Mesenchymal stem cell (in vitro differentiated cells and primary cell): ENCODE measurements at regions not wholly inside any gene's neighbourhood (a gene's known extent, or its start where the extent isn't known, plus 50 kb on each side); places are given as distances from the start of the nearest gene placed in this dataset.

Experiments used
- DNase-seq: peaks from one replicate; pipeline ENCODE4 v3.0.0-alpha.2; 2013
- H2AFZ ChIP-seq: one replicate; pipeline ENCODE4 v1.6.1; 2013; ENCODE audit warnings: low read depth, mild to moderate bottlenecking, control low read depth, inconsistent platforms, low read length, moderate library complexity
- H2AK5ac ChIP-seq: 2 replicates; pipeline ENCODE4 v1.6.1; 2013; ENCODE audit warnings: low read length, moderate library complexity, mild to moderate bottlenecking, inconsistent platforms; ENCODE audit not compliant: severe bottlenecking
- H2BK120ac ChIP-seq: one replicate; pipeline ENCODE4 v1.6.1; 2013; ENCODE audit warnings: low read depth, mild to moderate bottlenecking, inconsistent platforms, low read length, moderate library complexity
- H2BK12ac ChIP-seq, 2 experiments: one replicate each; pipeline ENCODE4 v1.6.1; 2013; ENCODE audit warnings: inconsistent platforms in 2 of 2, low read length in 2 of 2, mild to moderate bottlenecking in 2 of 2, moderate library complexity in 2 of 2, control low read depth in 1 of 2
- H2BK15ac ChIP-seq: one replicate; pipeline ENCODE4 v1.6.1; 2013; ENCODE audit warnings: mild to moderate bottlenecking, low read depth, inconsistent platforms; ENCODE audit not compliant: poor library complexity, severe bottlenecking
- H2BK5ac ChIP-seq: 2 replicates; pipeline ENCODE4 v1.6.1; 2013; ENCODE audit warnings: low read depth, mild to moderate bottlenecking, low read length, control low read depth, inconsistent platforms; ENCODE audit not compliant: poor library complexity, severe bottlenecking
- H3K14ac ChIP-seq, 2 experiments: one replicate each; pipeline ENCODE4 v1.6.1; 2013; ENCODE audit warnings: inconsistent platforms in 2 of 2, low read length in 2 of 2, control low read depth in 1 of 2, mild to moderate bottlenecking in 1 of 2, moderate library complexity in 1 of 2
- H3K18ac ChIP-seq, 2 experiments: one replicate each; pipeline ENCODE4 v1.6.1; 2013; ENCODE audit warnings: inconsistent platforms in 2 of 2, low read length in 2 of 2, control low read depth in 1 of 2, low read depth in 1 of 2, mild to moderate bottlenecking in 1 of 2
- H3K23ac ChIP-seq, 2 experiments: one replicate each; pipeline ENCODE4 v1.6.1; 2013; ENCODE audit warnings: inconsistent platforms in 2 of 2, low read length in 2 of 2, mild to moderate bottlenecking in 2 of 2, moderate library complexity in 2 of 2, control low read depth in 1 of 2
- H3K27ac ChIP-seq: 2 replicates; pipeline ENCODE4 v1.5.1; 2013; ENCODE audit warnings: mild to moderate bottlenecking, moderate library complexity, low read length, control low read depth, inconsistent platforms; ENCODE audit not compliant: poor library complexity, severe bottlenecking
- H3K27me3 ChIP-seq, 2 experiments: 2 replicates each; pipeline versions ENCODE4 v1.6.1 to v1.7.0; 2013; ENCODE audit warnings: low read length in 2 of 2, mild to moderate bottlenecking in 2 of 2, moderate library complexity in 2 of 2, control low read depth in 1 of 2, inconsistent platforms in 1 of 2; ENCODE audit not compliant: control insufficient read depth in 1 of 2, insufficient read depth in 1 of 2
- H3K36me3 ChIP-seq, 2 experiments: 2 replicates each; pipeline versions ENCODE4 v1.6.1 to v1.7.0; 2013; ENCODE audit warnings: low read length in 2 of 2, control low read depth in 1 of 2, inconsistent platforms in 1 of 2, low read depth in 1 of 2, mild to moderate bottlenecking in 1 of 2; ENCODE audit not compliant: insufficient read depth in 2 of 2, control insufficient read depth in 1 of 2
- H3K4ac ChIP-seq, 2 experiments: one replicate each; pipeline ENCODE4 v1.6.1; 2013; ENCODE audit warnings: inconsistent platforms in 2 of 2, low read length in 2 of 2, mild to moderate bottlenecking in 2 of 2, moderate library complexity in 2 of 2, control low read depth in 1 of 2, low read depth in 1 of 2
- H3K4me1 ChIP-seq: 2 replicates; pipeline ENCODE4 v1.6.1; 2013; ENCODE audit warnings: low read depth, low read length, control low read depth; ENCODE audit not compliant: control insufficient read depth, insufficient read depth
- H3K4me2 ChIP-seq: 2 replicates; pipeline ENCODE4 v1.6.1; 2013; ENCODE audit warnings: low read length, mild to moderate bottlenecking, inconsistent platforms; ENCODE audit not compliant: poor library complexity, severe bottlenecking
- H3K4me3 ChIP-seq, 2 experiments: 2 replicates each; pipeline versions ENCODE4 v1.5.1 to v1.7.0; 2013; ENCODE audit warnings: low read length in 2 of 2, mild to moderate bottlenecking in 2 of 2, control low read depth in 1 of 2, low read depth in 1 of 2; ENCODE audit not compliant: insufficient read depth in 1 of 2
- H3K79me1 ChIP-seq: replicated peaks from 2 replicates; pipeline ENCODE4 v1.6.1; 2013; ENCODE audit warnings: mild to moderate bottlenecking, control low read depth, low read length, inconsistent platforms; ENCODE audit not compliant: poor library complexity, severe bottlenecking
- H3K9ac ChIP-seq: 2 replicates; pipeline ENCODE4 v1.7.0; 2013; ENCODE audit warnings: mild to moderate bottlenecking, low read length, moderate library complexity
- H3K9me3 ChIP-seq: 2 replicates; pipeline ENCODE4 v1.7.0; 2013; ENCODE audit warnings: mild to moderate bottlenecking, low read length; ENCODE audit not compliant: control insufficient read depth
- H4K8ac ChIP-seq: one replicate; pipeline ENCODE4 v1.6.1; 2013; ENCODE audit warnings: inconsistent platforms, mild to moderate bottlenecking, low read length, moderate library complexity
- H4K91ac ChIP-seq: one replicate; pipeline ENCODE4 v1.6.1; 2013; ENCODE audit warnings: mild to moderate bottlenecking, low read length, inconsistent platforms
- WGBS: methylation state at CpG from one replicate; pipeline ENCODE4 v1.1.7; 2013; ENCODE audit warnings: mixed read lengths; 5-methylcytosine and 5-hydroxymethylcytosine counted together

DNA sequence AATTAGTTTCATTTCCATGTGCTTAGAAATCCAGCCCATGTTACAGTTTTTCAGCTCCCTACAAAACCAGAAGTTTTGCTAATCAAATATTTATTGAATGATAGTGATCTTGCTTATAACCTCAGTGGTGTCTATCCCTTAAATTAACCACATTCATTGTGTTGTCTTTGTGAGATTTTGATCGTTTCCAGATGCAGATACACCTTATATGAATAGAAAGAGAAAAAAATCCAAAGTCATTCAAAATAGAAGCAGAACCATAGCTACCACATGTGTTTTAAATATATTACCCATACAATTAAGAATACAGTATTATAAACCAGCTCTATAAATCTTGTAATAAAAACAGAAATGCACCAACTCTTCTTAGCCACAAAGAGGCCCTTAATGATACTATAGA, 60.6 kb upstream of the RREB1 start:
- Histone ChIP-seq H3K9me3 (no peaks in the 10 kb centered on the region), H3K36me3 (peaks cover 0 to 5% of the 10 kb centered on the region in 2 experiments)

DNA sequence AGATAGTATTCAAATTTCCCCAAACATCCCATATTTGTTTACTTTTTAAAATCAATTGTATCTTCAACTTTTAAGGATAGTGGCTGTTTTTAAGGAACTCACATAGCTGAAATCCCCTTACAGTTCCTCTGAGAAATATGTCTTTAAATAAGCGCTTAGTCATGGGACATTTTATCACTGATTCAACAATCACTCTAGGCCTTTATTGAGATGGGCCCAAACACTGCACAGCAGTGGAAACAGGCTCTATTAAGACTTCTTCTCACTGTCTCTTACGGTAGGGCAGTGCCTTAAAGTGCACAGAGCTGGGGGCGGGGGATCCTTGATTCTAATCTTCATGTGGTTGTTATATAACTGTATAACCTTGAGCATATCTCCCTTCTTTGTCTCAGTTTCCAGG, 59.8 kb upstream of the RREB1 start:
- 75% methylated on average over 2 of the region's 3 CpGs for WGBS

More for the DNA sequence above, 60.6 kb upstream of the RREB1 start:
- no peak overlapping the region for H3K27ac ChIP-seq
- no peak overlapping the region for H2BK15ac ChIP-seq
- H3K9ac ChIP-seq = no peak overlapping the region
- H2AFZ ChIP-seq = no peak overlapping the region
- H3K18ac ChIP-seq = no peak overlapping the region
- H3K27me3 ChIP-seq = no peaks in the 10 kb centered on the region
- no peak for DNase-seq
- no peak overlapping the region for H2AK5ac ChIP-seq
- no peak overlapping the region for H3K4me2 ChIP-seq
- H3K4me1 ChIP-seq = peaks cover 19% of the 10 kb centered on the region
- no peak overlapping the region for H3K4me3 ChIP-seq
- no peak overlapping the region for H4K91ac ChIP-seq
- no peak overlapping the region for H3K23ac ChIP-seq
- H3K79me1 ChIP-seq = no peaks in the 10 kb centered on the region
- no peak overlapping the region for H2BK120ac ChIP-seq
- H3K14ac ChIP-seq = no peak overlapping the region
- no peak overlapping the region for H2BK12ac ChIP-seq
- no peak overlapping the region for H4K8ac ChIP-seq
- no peak overlapping the region for H2BK5ac ChIP-seq
- no CpG with 5 or more reads among the region's 1 CpG for WGBS
- H3K4ac ChIP-seq = no peak overlapping the region

DNA sequence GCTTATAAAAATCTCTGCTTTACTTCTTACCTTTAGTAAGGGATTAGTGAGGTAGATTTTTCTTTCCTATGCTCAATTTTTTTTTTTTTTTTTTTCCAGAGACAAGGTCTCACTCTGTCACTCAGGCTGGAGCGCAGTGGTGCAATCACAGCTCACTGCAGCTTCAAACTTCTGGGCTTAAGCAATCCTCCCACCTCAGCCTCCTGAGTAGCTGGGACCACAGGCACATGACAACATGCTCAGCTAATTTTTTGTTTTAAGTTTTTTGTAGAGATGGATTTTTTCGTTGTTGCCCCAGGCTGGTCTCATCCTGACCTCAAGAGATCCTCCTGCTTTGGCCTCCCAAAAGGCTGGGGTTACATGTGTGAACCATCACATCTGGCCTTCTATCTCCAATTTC, 58.9 kb upstream of the RREB1 start:
- Histone ChIP-seq H3K79me1 (no peaks in the 10 kb centered on the region), H2BK12ac (no peak overlapping the region), H2BK15ac (peak overlapping the region; percentile 89), H3K9me3 (no peaks in the 10 kb centered on the region), H3K4me3 (no peak overlapping the region), H3K4me2 (no peak overlapping the region), H2AFZ (no peak overlapping the region), H4K8ac (no peak overlapping the region), H2AK5ac (no peak overlapping the region), H3K18ac (no peak overlapping the region), H3K4me1 (peaks cover 17% of the 10 kb centered on the region), H3K27me3 (no peaks in the 10 kb centered on the region), H3K23ac (no peak overlapping the region), H3K4ac (no peak overlapping the region), H3K9ac (no peak overlapping the region), H4K91ac (no peak overlapping the region), H3K27ac (no peak overlapping the region), H3K36me3 (peaks cover 0 to 5% of the 10 kb centered on the region in 2 experiments), H2BK5ac (no peak overlapping the region), H3K14ac (no peak overlapping the region), H2BK120ac (no peak overlapping the region)
- 92% methylated on average over 2 of the region's 2 CpGs for WGBS
- DNase-seq = no peak

More for the DNA sequence above, 59.8 kb upstream of the RREB1 start:
- peaks cover 19% of the 10 kb centered on the region for H3K4me1 ChIP-seq
- no peak overlapping the region for H4K91ac ChIP-seq
- no peak overlapping the region for H3K14ac ChIP-seq
- H3K4me3 ChIP-seq = no peak overlapping the region
- no peaks in the 10 kb centered on the region for H3K27me3 ChIP-seq
- peak overlapping the region; percentile 48 for H2BK15ac ChIP-seq
- no peak overlapping the region for H3K23ac ChIP-seq
- no peaks in the 10 kb centered on the region for H3K79me1 ChIP-seq
- no peak overlapping the region for H3K27ac ChIP-seq
- H3K36me3 ChIP-seq = peaks cover 0 to 5% of the 10 kb centered on the region in 2 experiments
- H3K9ac ChIP-seq = peak overlapping the region; percentile 65
- DNase-seq = peak; percentile 18
- H3K9me3 ChIP-seq = no peaks in the 10 kb centered on the region
- H4K8ac ChIP-seq = no peak overlapping the region
- H3K4ac ChIP-seq = no peak overlapping the region
- H2BK120ac ChIP-seq = no peak overlapping the region
- H3K18ac ChIP-seq = peak overlapping the region; percentile 54 to 73
- H2AFZ ChIP-seq = no peak overlapping the region
- H2BK5ac ChIP-seq = no peak overlapping the region
- no peak overlapping the region for H3K4me2 ChIP-seq
- H2BK12ac ChIP-seq = peak overlapping the region in 1 of 2 experiments; percentile 42
- no peak overlapping the region for H2AK5ac ChIP-seq

DNA sequence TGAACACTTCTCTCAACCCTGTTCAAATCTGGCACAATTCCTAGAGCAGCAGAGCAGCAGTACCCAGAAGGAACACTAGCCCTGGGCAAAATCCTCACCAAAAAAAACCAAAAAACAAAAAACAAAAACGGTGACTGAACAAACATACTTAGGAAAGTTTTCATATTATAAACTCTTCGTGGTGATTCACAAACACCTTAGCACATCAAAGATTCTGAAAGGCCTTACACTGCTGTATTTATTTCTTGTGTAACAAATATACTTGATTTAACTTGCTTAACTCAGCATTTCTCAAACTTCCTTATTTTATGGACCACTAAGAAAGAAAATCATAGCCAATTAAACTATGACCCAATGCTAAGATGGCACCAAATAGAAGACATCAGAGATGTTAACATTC, 57.8 kb upstream of the RREB1 start:
- H3K79me1 ChIP-seq = no peaks in the 10 kb centered on the region
- peak overlapping the region; percentile 86 for H3K9ac ChIP-seq
- H3K9me3 ChIP-seq = no peaks in the 10 kb centered on the region
- H3K18ac ChIP-seq = no peak overlapping the region
- no peak overlapping the region for H2BK120ac ChIP-seq
- no peak overlapping the region for H3K4me2 ChIP-seq
- no peak overlapping the region for H3K23ac ChIP-seq
- no peak for DNase-seq
- no peak overlapping the region for H2BK12ac ChIP-seq
- no peak overlapping the region for H2AFZ ChIP-seq
- no peak overlapping the region for H2BK15ac ChIP-seq
- no peak overlapping the region for H2AK5ac ChIP-seq
- H3K36me3 ChIP-seq = peaks cover 0 to 5% of the 10 kb centered on the region in 2 experiments
- H3K14ac ChIP-seq = no peak overlapping the region
- 61% methylated on average over 2 of the region's 2 CpGs for WGBS
- no peak overlapping the region for H3K27ac ChIP-seq
- no peak overlapping the region for H3K4me3 ChIP-seq
- no peak overlapping the region for H4K91ac ChIP-seq
- no peak overlapping the region for H3K4ac ChIP-seq
- H3K27me3 ChIP-seq = no peaks in the 10 kb centered on the region
- peaks cover 17% of the 10 kb centered on the region for H3K4me1 ChIP-seq
- H4K8ac ChIP-seq = no peak overlapping the region
- no peak overlapping the region for H2BK5ac ChIP-seq
